IMR-90 (cell line): ENCODE measurements at regions not wholly inside any gene's neighbourhood (a gene's known extent, or its start where the extent isn't known, plus 50 kb on each side); places are given as distances from the start of the nearest gene placed in this dataset.
A peak's percentile ranks its signal among the peaks of the same experiment; 100 is the strongest.

ENCODE experiments used
- ATAC-seq: fragments of 200-7000 bp; cut with Tn5 transposase; 2 replicates; pipeline ENCODE4 v1.9.1; 2020; ENCODE audit warnings: low read depth, mild to moderate bottlenecking, moderate library complexity
- BruUV-seq: library from RNA; stranded (reverse); fragments of 400-500 nt; replicated peaks from 2 replicates; lab custom pipeline; 2021; lab: Mats Ljungman, UMichigan
- CTCF ChIA-PET: fragments of 300-600 bp; formaldehyde crosslinking; extraction: SDS; loops from one replicate; lab custom pipeline; 2021; ENCODE audit warnings: antibody characterized with exemption; lab: Yijun Ruan, JAX
- POLR2A ChIA-PET: fragments of 300-600 bp; sonication (Branson Sonifier 250); formaldehyde crosslinking; loops from one replicate; lab custom pipeline; 2022; ENCODE audit warnings: antibody characterized with exemption; ENCODE audit not compliant: unreplicated experiment; lab: Charles Lee
- DNase-seq: peaks from one replicate; pipeline ENCODE4 v3.0.0; 2013
- H2AFZ ChIP-seq: replicated peaks from 2 replicates; pipeline ENCODE3; 2013; ENCODE audit warnings: low read length, mild to moderate bottlenecking; ENCODE audit not compliant: poor library complexity
- H2AK5ac ChIP-seq: 2 replicates; pipeline ENCODE4 v1.6.1; 2013; ENCODE audit warnings: low read depth, low read length, inconsistent platforms
- H2AK9ac ChIP-seq: replicated peaks from 2 replicates; pipeline ENCODE3; 2013; ENCODE audit warnings: mild to moderate bottlenecking, low read depth, low read length, moderate library complexity; ENCODE audit not compliant: poor library complexity
- H2BK120ac ChIP-seq: 2 replicates; pipeline ENCODE4 v1.6.1; 2013; ENCODE audit warnings: low read depth, low read length, inconsistent platforms
- H2BK15ac ChIP-seq: 3 replicates; pipeline ENCODE4 v1.6.1; 2013; ENCODE audit warnings: low read depth, low read length, inconsistent platforms
- H2BK20ac ChIP-seq: 2 replicates; pipeline ENCODE4 v1.6.1; 2013; ENCODE audit warnings: low read depth, mild to moderate bottlenecking, inconsistent platforms, low read length, moderate library complexity
- H2BK5ac ChIP-seq: 2 replicates; pipeline ENCODE4 v1.6.1; 2013; ENCODE audit warnings: mild to moderate bottlenecking, low read depth, low read length, inconsistent platforms; ENCODE audit not compliant: poor library complexity, severe bottlenecking
- H3K14ac ChIP-seq: replicated peaks from 2 replicates; pipeline ENCODE4 v1.6.1; 2013; ENCODE audit warnings: low read depth, low read length, inconsistent platforms
- H3K18ac ChIP-seq: 2 replicates; pipeline ENCODE4 v1.6.1; 2013; ENCODE audit warnings: low read depth, low read length, control low read depth
- H3K23ac ChIP-seq: 2 replicates; pipeline ENCODE4 v1.6.1; 2013; ENCODE audit warnings: low read depth, low read length, inconsistent platforms
- H3K27ac ChIP-seq: 2 replicates; pipeline ENCODE4 v1.5.1; 2013; ENCODE audit warnings: mild to moderate bottlenecking, control low read depth, low read length; ENCODE audit not compliant: insufficient read depth
- H3K27me3 ChIP-seq: 2 replicates; pipeline ENCODE4 v1.6.1; 2013; ENCODE audit warnings: low read length; ENCODE audit not compliant: control insufficient read depth, insufficient read depth
- H3K36me3 ChIP-seq: 2 replicates; pipeline ENCODE4 v1.6.1; 2013; ENCODE audit warnings: low read length, mixed read lengths; ENCODE audit not compliant: control insufficient read depth, insufficient read depth
- H3K4ac ChIP-seq: 2 replicates; pipeline ENCODE4 v1.6.1; 2013; ENCODE audit warnings: low read depth, low read length, inconsistent platforms
- H3K4me1 ChIP-seq: 2 replicates; pipeline ENCODE4 v1.6.1; 2013; ENCODE audit warnings: low read length, mixed read lengths; ENCODE audit not compliant: control insufficient read depth, insufficient read depth
- H3K4me2 ChIP-seq: 2 replicates; pipeline ENCODE4 v1.6.1; 2013; ENCODE audit warnings: low read depth, mild to moderate bottlenecking, control low read depth, low read length, moderate library complexity
- H3K4me3 ChIP-seq: 2 replicates; pipeline ENCODE4 v1.5.1; 2013; ENCODE audit warnings: low read depth, mild to moderate bottlenecking, control low read depth, low read length, moderate library complexity; ENCODE audit not compliant: insufficient read depth
- H3K56ac ChIP-seq: 2 replicates; pipeline ENCODE4 v1.6.1; 2013; ENCODE audit warnings: low read length, inconsistent platforms; ENCODE audit not compliant: insufficient read depth; ENCODE audit errors: extremely low read depth
- H3K79me1 ChIP-seq, 2 experiments: 2 replicates each; pipeline ENCODE4 v1.6.1; 2013; ENCODE audit warnings: low read length in 2 of 2, inconsistent platforms in 1 of 2, low read depth in 1 of 2
- H3K9ac ChIP-seq: 2 replicates; pipeline ENCODE4 v1.6.1; 2013; ENCODE audit warnings: low read depth, low read length, control low read depth
- H3K9me1 ChIP-seq: 2 replicates; pipeline ENCODE4 v1.6.1; 2013; ENCODE audit warnings: low read length, inconsistent platforms; ENCODE audit not compliant: insufficient read depth
- H3K9me3 ChIP-seq: 2 replicates; pipeline ENCODE4 v1.6.1; 2013; ENCODE audit warnings: low read length; ENCODE audit not compliant: control insufficient read depth, insufficient read depth
- H4K20me1 ChIP-seq: 2 replicates; pipeline ENCODE4 v1.6.1; 2013; ENCODE audit warnings: low read length, inconsistent platforms; ENCODE audit not compliant: insufficient read depth
- H4K5ac ChIP-seq: 2 replicates; pipeline ENCODE4 v1.6.1; 2013; ENCODE audit warnings: mild to moderate bottlenecking, low read depth, low read length, control low read depth
- H4K8ac ChIP-seq, 2 experiments: 2 replicates each; pipeline ENCODE4 v1.6.1; 2013; ENCODE audit warnings: low read depth in 2 of 2, low read length in 2 of 2, control low read depth in 1 of 2, inconsistent platforms in 1 of 2
- H4K91ac ChIP-seq: 2 replicates; pipeline ENCODE4 v1.6.1; 2013; ENCODE audit warnings: low read depth, low read length, inconsistent platforms; ENCODE audit not compliant: insufficient read depth
- BHLHE40 ChIP-seq: fragments of 150-350 bp; IDR thresholded peaks from 2 replicates; pipeline ENCODE4 v1.6.1; 2016; ENCODE audit warnings: mild to moderate bottlenecking, low read depth, low read length
- CEBPB ChIP-seq: IDR thresholded peaks from 2 replicates; pipeline ENCODE4 v1.6.1; 2012; ENCODE audit warnings: low read depth, low read length, improper control_type of control experiment
- CTCF ChIP-seq: conservative IDR thresholded peaks from 2 replicates; pipeline ENCODE4 v1.5.1; 2012; ENCODE audit warnings: mild to moderate bottlenecking, low read depth, low read length, improper control_type of control experiment
- ELK1 ChIP-seq: fragments of 150-350 bp; IDR thresholded peaks from 2 replicates; pipeline ENCODE4 v1.6.1; 2016; ENCODE audit warnings: low read depth, mild to moderate bottlenecking, low read length, moderate library complexity, borderline replicate concordance
- FOS ChIP-seq: fragments of 150-350 bp; IDR thresholded peaks from 2 replicates; pipeline ENCODE4 v1.6.1; 2016; ENCODE audit warnings: low read depth, low read length
- MAFK ChIP-seq: IDR thresholded peaks from 2 replicates; pipeline ENCODE4 v1.6.1; 2012; ENCODE audit warnings: low read depth, low read length, improper control_type of control experiment
- POLR2A ChIP-seq: IDR thresholded peaks from 2 replicates; pipeline ENCODE4 v1.6.1; 2012; ENCODE audit warnings: mild to moderate bottlenecking, low read depth, low read length
- WGBS, 2 experiments: methylation state at CpG; one replicate each; pipeline versions ENCODE4 v1.1.5 to v1.1.7; 2013; ENCODE audit warnings: missing lambda C conversion rate in 2 of 2; ENCODE audit not compliant: insufficient read length in 1 of 2; ENCODE audit errors: extremely low coverage in 2 of 2; 5-methylcytosine and 5-hydroxymethylcytosine counted together
- dilution Hi-C: fragments of 300-500 bp; cut with HindIII; formaldehyde crosslinking; loops from one replicate; pipeline ENCODE4 v1.14.3; 2018; ENCODE audit warnings: low sequenced_read_pairs; ENCODE audit not compliant: unreplicated experiment
- in situ Hi-C: fragments of 300-500 bp; cut with MboI; formaldehyde crosslinking; loops from 3 replicates; pipeline ENCODE4 v1.14.3; 2019; ENCODE audit warnings: low sequenced_read_pairs, inconsistent platforms, mixed read lengths
- intact Hi-C: fragments of 100-400 bp; cut with micrococcal nuclease; formaldehyde crosslinking; loops from 2 replicates; pipeline ENCODE4 v1.10.0; 2022

- Histone ChIP-seq H3K36me3 (no peaks in the 10 kb centered on the region), H3K4me2 (no peak overlapping the region; the same call in 1 of the 2 replicates), H3K18ac (peak overlapping the region; percentile 41; the same call in 1 of the 2 replicates), H2AFZ (no peak overlapping the region), H3K4me1 (peaks cover 17% of the 10 kb centered on the region), H3K9me1 (peaks cover 6% of the 10 kb centered on the region), H2BK120ac (no peak overlapping the region), H2BK20ac (no peak overlapping the region), H3K4me3 (no peak overlapping the region), H3K27ac (no peak overlapping the region), H2AK9ac (no peak overlapping the region), H3K79me1 (no peaks in the 10 kb centered on the region), H2BK15ac (no peak overlapping the region), H3K4ac (no peak overlapping the region), H2BK5ac (no peak overlapping the region), H3K56ac (no peak overlapping the region), H3K14ac (no peak overlapping the region), H4K8ac (no peak overlapping the region), H3K9me3 (no peaks in the 10 kb centered on the region), H3K9ac (no peak overlapping the region), H2AK5ac (no peak overlapping the region), H4K91ac (no peak overlapping the region), H4K5ac (no peak overlapping the region), H3K23ac (no peak overlapping the region), H3K27me3 (no peaks in the 10 kb centered on the region), H4K20me1 (no peaks in the 10 kb centered on the region)
- no TSS peak for BruUV-seq
- CTCF ChIA-PET = no interaction called here
- POLR2A ChIA-PET = no interaction called here
- 57% methylated on average over 1 of the region's 3 CpGs; no CpG with 5 or more reads in 1 of the 2 experiments for WGBS, 2 experiments
- DNase-seq (no peak), ATAC-seq (0 out of 2 replicates have a peak, but pooled peaks have one; percentile 30)
- in situ Hi-C loops (no loop called here), intact Hi-C loops (no loop called here), dilution Hi-C loops (no loop called here)
- TF ChIP-seq POLR2A (no peak), CEBPB (peak; percentile 78), CTCF (no peak), FOS (no peak), ELK1 (no peak), BHLHE40 (no peak), MAFK (no peak)
Measured at GRCh38 chr2:12061286-12062052, 315.0 kb downstream of the LPIN1 start.
